ENCODE measurements at regions not wholly inside any gene's neighbourhood (a gene's known extent, or its start where the extent isn't known, plus 50 kb on each side); places are given as distances from the start of the nearest gene placed in this dataset.
"Not testable (repeated sequence)": the region's sequence is repeated elsewhere in the genome, so short reads cannot be mapped to it uniquely, and the experiment has no call there.

DNA sequence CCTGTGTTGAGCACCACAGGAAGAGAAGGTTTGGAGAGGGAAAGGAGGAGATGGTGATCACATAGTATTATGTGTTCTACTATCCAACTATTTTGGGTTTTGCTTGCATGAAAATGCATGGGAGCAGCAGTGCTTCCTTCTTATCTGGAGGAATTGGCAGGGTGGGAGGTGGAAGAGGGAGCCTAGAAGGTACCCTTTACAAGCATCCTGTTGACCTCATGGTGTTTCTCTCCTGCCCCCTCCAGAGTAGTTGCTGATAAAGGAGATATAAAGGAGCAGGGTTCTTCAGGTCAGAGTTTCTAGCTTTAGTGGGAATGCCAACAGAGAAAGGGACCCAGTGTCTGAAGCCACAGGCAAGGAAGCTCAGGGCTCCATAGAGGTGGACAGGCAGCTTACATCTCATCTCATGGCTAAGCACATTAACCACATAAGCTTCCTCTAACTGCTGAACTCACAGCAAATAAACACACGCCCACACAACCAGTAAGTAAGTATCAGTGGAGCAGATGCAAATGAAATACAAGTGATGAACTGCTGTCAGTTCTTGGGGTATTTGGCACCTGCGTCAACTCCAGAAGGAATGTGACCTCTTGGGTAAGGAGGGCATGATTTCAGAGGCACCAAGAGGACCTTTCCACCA, 174.2 kb upstream of the SLC38A2 start:
- BruUV-seq (replicated peaks): no TSS peak
- dilution Hi-C loops (cut with MboI; ENCODE audit: extremely low pct_ligation_motif_present, low sequenced_read_pairs) (no loop called here), intact Hi-C loops (cut with micrococcal nuclease) (no loop called here)
- H2AFZ ChIP-seq (ENCODE audit: low read depth, low read length): no peak overlapping the region
- no peak overlapping the region for H3K4me2 ChIP-seq (ENCODE audit: insufficient read depth, low read length)
- H3K4me1 ChIP-seq (ENCODE audit: control insufficient read depth, extremely low read depth, insufficient read depth, low read length): peaks cover 17% of the 10 kb centered on the region
- H3K79me2 ChIP-seq (ENCODE audit: control insufficient read depth, insufficient read depth, low read length): no peaks in the 10 kb centered on the region
- no peaks in the 10 kb centered on the region for H3K27me3 ChIP-seq (ENCODE audit: control insufficient read depth in 2 of 2, insufficient read depth in 2 of 2, low read length in 2 of 2)
- H3K9me3 ChIP-seq (replicated peaks; ENCODE audit: control insufficient read depth, insufficient read depth, low read length): no peaks in the 10 kb centered on the region
- H3K9ac ChIP-seq (replicated peaks; ENCODE audit: extremely low read depth, insufficient read depth, low read length): no peak overlapping the region
- POLR2A ChIA-PET: interaction anchor here (0.6 kb wide), 1 partner anchor 111 kb away, joined by 3 read pairs; no protein-coding TSS in a partner anchor
- no peaks in the 10 kb centered on the region for H3K36me3 ChIP-seq (ENCODE audit: control insufficient read depth in 2 of 2, extremely low read depth in 1 of 2, insufficient read depth in 2 of 2, low read length in 2 of 2)
- TF ChIP-seq POLR2AphosphoS5 (IDR thresholded peaks at IDR 0.05; ENCODE audit: insufficient read depth, low read depth, low read length): no peak
- no peak for TF ChIP-seq POLR2A (IDR thresholded peaks at IDR 0.05; ENCODE audit: low read depth, low read length)
- no peak for TF ChIP-seq FOS (IDR thresholded peaks at IDR 0.05; ENCODE audit: borderline replicate concordance, insufficient read depth, low read length)
- no peak for TF ChIP-seq JUN (IDR thresholded peaks at IDR 0.05; ENCODE audit: borderline replicate concordance, insufficient read depth, insufficient read length, low read depth)
- no peak for TF ChIP-seq GATA2 (IDR thresholded peaks at IDR 0.05; ENCODE audit: insufficient read depth, insufficient read length, low read depth, low read length)
- no peak for TF ChIP-seq CTCF (IDR thresholded peaks at IDR 0.05; ENCODE audit: extremely low read depth in 1 of 2, insufficient read depth in 1 of 2, low read depth in 1 of 2, low read length in 2 of 2)
- TF ChIP-seq MYC (IDR thresholded peaks at IDR 0.05; ENCODE audit: low read depth, low read length): no peak
- TF ChIP-seq, protein P1, sequence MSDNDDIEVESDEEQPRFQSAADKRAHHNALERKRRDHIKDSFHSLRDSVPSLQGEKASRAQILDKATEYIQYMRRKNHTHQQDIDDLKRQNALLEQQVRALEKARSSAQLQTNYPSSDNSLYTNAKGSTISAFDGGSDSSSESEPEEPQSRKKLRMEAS (IDR thresholded peaks at IDR 0.05; ENCODE audit: insufficient read depth, insufficient read length): no peak
- no peak for TF ChIP-seq EZH2 (IDR thresholded peaks at IDR 0.05; ENCODE audit: borderline replicate concordance, low read depth, low read length, severe bottlenecking)
- DNase-seq (ENCODE audit: low read depth, low spot score) (no peak), FAIRE-seq (no peak)
- no peaks in the 10 kb centered on the region for H4K20me1 ChIP-seq (replicated peaks; ENCODE audit: control insufficient read depth, extremely low read depth, insufficient read depth, low read length)
- CTCF ChIA-PET: interaction anchor here (1.4 kb wide), 1 partner anchor 15 kb away, joined by 6 read pairs; no protein-coding TSS in a partner anchor
- no peak overlapping the region for H3K4me3 ChIP-seq (replicated peaks in 1 of 3; ENCODE audit: insufficient read depth in 1 of 3, low read depth in 1 of 3, low read length in 3 of 3)
- no peaks in the 10 kb centered on the region for H3K9me1 ChIP-seq (replicated peaks; ENCODE audit: control insufficient read depth, extremely low read depth, insufficient read depth, low read length)
- no peak overlapping the region for H3K27ac ChIP-seq (ENCODE audit: insufficient read depth, low read depth, low read length)

GRCh38 chr12:46543378-46543795, 170.8 kb upstream of the SLC38A2 start:
- DNase-seq (ENCODE audit: low read depth, low spot score); BruUV-seq (replicated peaks); dilution Hi-C loops (cut with MboI; ENCODE audit: extremely low pct_ligation_motif_present, low sequenced_read_pairs); H3K9me1 ChIP-seq (replicated peaks; ENCODE audit: control insufficient read depth, extremely low read depth, insufficient read depth, low read length); H3K27ac ChIP-seq (ENCODE audit: insufficient read depth, low read depth, low read length); H3K36me3 ChIP-seq (ENCODE audit: control insufficient read depth in 2 of 2, extremely low read depth in 1 of 2, insufficient read depth in 2 of 2, low read length in 2 of 2); H4K20me1 ChIP-seq (replicated peaks; ENCODE audit: control insufficient read depth, extremely low read depth, insufficient read depth, low read length); H3K4me1 ChIP-seq (ENCODE audit: control insufficient read depth, extremely low read depth, insufficient read depth, low read length); CTCF ChIA-PET; H3K4me3 ChIP-seq (replicated peaks in 1 of 3; ENCODE audit: insufficient read depth in 1 of 3, low read depth in 1 of 3, low read length in 3 of 3); H3K4me2 ChIP-seq (ENCODE audit: insufficient read depth, low read length); H3K9me3 ChIP-seq (replicated peaks; ENCODE audit: control insufficient read depth, insufficient read depth, low read length); FAIRE-seq; H2AFZ ChIP-seq (ENCODE audit: low read depth, low read length); H3K9ac ChIP-seq (replicated peaks; ENCODE audit: extremely low read depth, insufficient read depth, low read length); H3K79me2 ChIP-seq (ENCODE audit: control insufficient read depth, insufficient read depth, low read length); intact Hi-C loops (cut with micrococcal nuclease); H3K27me3 ChIP-seq (ENCODE audit: control insufficient read depth in 2 of 2, insufficient read depth in 2 of 2, low read length in 2 of 2); POLR2A ChIA-PET: not testable (repeated sequence)

Data from endothelial cell of umbilical vein (primary cell).